ENCODE measurements at regions not wholly inside any gene's neighbourhood (a gene's known extent, or its start where the extent isn't known, plus 50 kb on each side); places are given as distances from the start of the nearest gene placed in this dataset.

DNA sequence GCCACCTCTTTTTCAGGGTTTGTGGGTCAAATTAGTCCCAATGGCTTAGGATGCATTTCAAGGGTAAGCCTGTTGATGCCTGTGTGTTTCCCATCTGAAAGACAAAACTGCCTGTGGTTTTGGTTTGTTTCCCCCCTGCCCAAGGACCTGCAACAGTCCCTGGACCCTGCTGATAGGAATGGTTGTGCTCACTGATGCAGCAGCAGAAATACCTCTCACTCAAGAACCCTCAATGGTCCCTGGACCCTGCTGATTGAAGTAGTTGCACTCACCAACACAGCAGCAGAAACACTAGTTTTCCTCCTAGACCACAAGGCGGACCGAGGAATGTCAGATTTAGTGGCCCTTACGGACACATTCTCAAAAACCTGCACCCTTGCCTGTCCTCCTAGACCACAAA is 386.9 kb downstream of the NUP35 start:
- no peak for TF ChIP-seq THAP7 (CRISPR knock-in tag; IDR thresholded peaks at IDR 0.05)
- no peak for TF ChIP-seq HMG20A (CRISPR knock-in tag; conservative IDR thresholded peaks at IDR 0.05)
- no peak for TF ChIP-seq MAZ (CRISPR knock-in tag; conservative IDR thresholded peaks at IDR 0.05 in 1 of 2, IDR thresholded peaks at IDR 0.05 in 1 of 2)
- TF ChIP-seq EHMT2 (IDR thresholded peaks at IDR 0.05) = no peak
- no peak for TF ChIP-seq ZC3H4 (CRISPR knock-in tag; IDR thresholded peaks at IDR 0.05; ENCODE audit: borderline replicate concordance)
- no peak for TF ChIP-seq BRCA1 (IDR thresholded peaks at IDR 0.05)
- TF ChIP-seq BRCA1 (CRISPR knock-in tag; IDR thresholded peaks at IDR 0.05) = no peak
- no peak for TF ChIP-seq MCM2 (IDR thresholded peaks at IDR 0.05; ENCODE audit: low read depth)
- Histone ChIP-seq H3K27me3 (ENCODE audit: control insufficient read depth in 2 of 2, insufficient read depth in 2 of 2, low read length in 2 of 2) (no peaks in the 10 kb centered on the region), H3K9me3 (replicated peaks; ENCODE audit: control insufficient read depth, insufficient read depth, low read depth, low read length) (peaks cover 2% of the 10 kb centered on the region; the same call in 1 of the 2 replicates), H3K36me3 (ENCODE audit: control insufficient read depth, insufficient read depth, low read length) (no peaks in the 10 kb centered on the region), H3K4me3 (no peak overlapping the region), H2AFZ (ENCODE audit: low read depth, low read length) (no peak overlapping the region), H3K79me2 (ENCODE audit: control insufficient read depth, insufficient read depth, low read length) (no peaks in the 10 kb centered on the region), H3K9me1 (ENCODE audit: control insufficient read depth, insufficient read depth, low read length) (no peaks in the 10 kb centered on the region), H3K4me2 (ENCODE audit: insufficient read depth, low read length) (no peak overlapping the region), H3K4me1 (replicated peaks in 1 of 2; ENCODE audit: control insufficient read depth in 2 of 2, insufficient read depth in 2 of 2, low read length in 2 of 2) (no peaks in the 10 kb centered on the region), H4K20me1 (replicated peaks; ENCODE audit: control insufficient read depth, insufficient read depth, low read length) (no peaks in the 10 kb centered on the region), H3K27ac (ENCODE audit: extremely low read depth, low read depth, low read length) (no peak overlapping the region), H3K9ac (ENCODE audit: insufficient read depth in 1 of 2, low read depth in 2 of 2, low read length in 2 of 2) (no peak overlapping the region)
- ChIA-PET POLR2A (no interaction called here), CTCF (ENCODE audit: low intra/inter-chr PET ratio) (no interaction called here)
- intact Hi-C loops (cut with micrococcal nuclease) (no loop called here), in situ Hi-C loops (cut with MboI) (no loop called here)
- no peak for DNase-seq (ENCODE audit: extremely low read depth in 1 of 4, low spot score in 3 of 4)
- no peak for ATAC-seq
- BruUV-seq (replicated peaks) = no TSS peak
- no peak for FAIRE-seq
- 0% methylated on average over 3 of the region's 3 CpGs for WGBS (ENCODE audit: insufficient coverage, low coverage, missing lambda C conversion rate)
